ENCODE measurements at regions not wholly inside any gene's neighbourhood (a gene's known extent, or its start where the extent isn't known, plus 50 kb on each side); places are given as distances from the start of the nearest gene placed in this dataset.

- no peak for DNase-seq
Observed at GRCh38 chr1:244937099-244937498, 72.8 kb upstream of the HNRNPU start.

DNA sequence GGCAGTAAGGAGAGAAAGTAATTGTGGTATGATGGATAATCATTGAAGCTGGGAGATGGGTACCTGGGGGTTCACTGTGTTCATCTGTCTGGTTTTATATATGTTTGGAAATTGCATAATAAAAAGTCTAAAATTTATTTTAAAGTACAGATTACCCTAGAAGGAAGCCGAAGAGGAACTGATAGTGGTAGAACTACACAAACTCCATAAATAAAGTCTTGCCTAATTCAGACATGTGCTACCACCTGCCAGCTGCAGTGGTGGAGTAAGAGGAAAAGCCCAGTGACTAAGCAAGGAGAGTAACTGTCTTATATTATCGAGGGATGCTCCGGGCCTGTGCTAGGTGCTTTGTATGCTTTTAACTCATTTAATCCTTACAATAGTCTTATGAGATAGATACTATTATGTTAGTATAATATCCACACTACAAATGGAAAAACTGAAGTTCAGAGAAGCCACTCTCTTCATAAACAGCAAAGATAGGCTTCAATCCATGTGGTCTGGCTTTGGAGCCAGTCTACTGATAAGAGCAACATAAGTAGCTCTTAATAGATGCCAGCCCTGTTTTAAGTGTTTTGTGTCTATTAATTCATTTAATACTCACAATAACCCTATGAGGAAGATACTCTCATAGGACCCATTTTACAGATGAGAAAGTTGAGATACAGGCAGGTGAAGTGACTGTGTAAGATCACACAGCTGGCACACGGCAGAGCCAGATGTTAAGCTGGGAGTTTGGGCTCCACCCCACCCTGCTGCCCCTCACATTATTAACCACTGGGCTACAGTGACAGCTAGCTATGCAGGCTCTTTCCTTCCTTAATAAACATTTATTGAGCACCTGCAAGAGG lies 56.8 kb upstream of the HNRNPU start:
- peak; percentile 45 for DNase-seq

GRCh38 chr1:244919320-244920282 lies 55.3 kb upstream of the HNRNPU start:
- DNase-seq: no peak

DNA sequence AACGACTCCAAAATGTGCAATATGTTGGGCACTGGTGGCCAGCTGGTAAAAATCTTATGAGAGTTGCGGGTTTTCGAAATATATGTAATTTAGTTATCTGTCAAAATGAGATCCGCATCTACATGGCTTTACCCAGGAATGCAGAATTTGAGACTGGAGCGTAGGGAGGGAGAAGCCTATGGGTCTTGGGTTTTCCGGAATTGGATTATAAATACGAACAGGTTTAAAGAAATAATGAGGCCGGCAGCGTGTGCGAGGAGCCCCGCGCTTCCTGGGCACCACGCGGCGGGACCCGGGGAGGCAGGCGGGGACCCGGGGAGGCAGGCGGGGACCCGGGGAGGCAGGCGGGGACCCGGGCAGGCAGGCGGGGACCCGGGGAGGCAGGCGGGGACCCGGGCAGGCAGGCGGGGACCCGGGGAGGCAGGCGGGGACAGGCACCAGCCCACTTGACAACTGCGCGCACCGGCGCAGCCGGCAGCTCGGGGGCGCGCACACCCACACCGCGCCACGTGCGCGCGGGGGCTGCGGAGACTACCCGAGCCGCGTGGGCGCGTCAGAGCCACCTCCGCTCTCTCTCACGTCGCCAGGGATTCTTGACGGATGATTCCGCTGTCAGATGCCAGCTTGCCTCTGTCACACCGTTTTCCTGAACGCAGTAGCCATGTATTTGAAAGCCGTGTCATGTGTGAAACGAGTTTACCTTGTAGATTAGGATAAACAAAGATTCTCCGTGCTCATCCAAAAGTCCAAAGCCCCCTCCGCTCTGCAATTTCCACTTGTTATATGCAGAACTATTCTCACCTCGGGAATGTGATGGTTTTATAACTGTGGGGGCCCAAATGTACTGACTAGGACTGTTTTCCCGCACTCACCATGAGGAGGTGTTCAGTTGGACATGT lies 54.3 kb upstream of the HNRNPU start:
- no peak for DNase-seq

- DNase-seq: no peak
Observed at GRCh38 chr1:244917073-244917670, 52.8 kb upstream of the HNRNPU start.

DNA sequence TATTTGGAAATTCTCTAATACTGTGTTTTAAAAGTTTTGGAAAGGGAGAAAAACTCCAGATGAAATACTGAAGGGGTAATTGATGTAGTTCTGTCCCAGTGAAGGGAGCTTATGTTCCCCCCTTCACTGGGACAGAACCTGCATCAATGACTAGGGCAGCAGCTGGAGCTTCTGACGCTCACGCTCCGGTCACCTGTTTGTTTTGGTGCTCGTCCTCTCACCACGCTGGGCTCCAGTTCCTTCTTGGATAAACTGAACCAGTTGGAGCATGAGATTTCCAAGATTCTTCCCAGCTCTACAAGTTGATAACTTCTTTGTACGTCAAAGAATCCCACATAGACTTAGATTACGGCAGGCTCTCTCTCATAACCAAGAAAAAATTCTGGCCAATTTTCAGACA lies 51.4 kb upstream of the HNRNPU start:
- no peak for DNase-seq

DNA sequence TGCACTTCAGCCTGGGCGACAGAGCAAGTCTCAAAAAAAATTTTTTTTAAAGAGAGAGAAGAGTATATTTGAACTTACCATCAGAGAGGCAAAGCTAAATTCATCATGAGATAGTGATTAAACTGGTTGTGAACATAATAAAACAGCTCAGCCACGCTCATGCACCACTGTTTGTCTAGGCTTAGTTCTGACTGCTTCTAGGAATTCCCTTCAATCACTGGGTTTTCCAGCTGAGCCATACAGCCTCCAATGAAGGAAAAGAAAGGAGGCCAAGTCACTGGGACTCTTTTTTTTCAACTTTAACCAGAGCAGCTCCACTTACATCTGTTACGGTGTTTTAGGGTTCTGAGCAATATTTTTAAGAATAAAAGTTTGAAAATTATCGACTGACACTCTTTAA lies 50.4 kb upstream of the HNRNPU start:
- no peak for DNase-seq
